ENCODE measurements at regions not wholly inside any gene's neighbourhood (a gene's known extent, or its start where the extent isn't known, plus 50 kb on each side); places are given as distances from the start of the nearest gene placed in this dataset.

- no peak for TF ChIP-seq ZNF462 (CRISPR knock-in tag; IDR thresholded peaks at IDR 0.05)
- no peak for TF ChIP-seq ZNF114 (CRISPR knock-in tag; IDR thresholded peaks at IDR 0.05)
Measured at GRCh38 chr1:47638240-47638639, 200.4 kb downstream of the FOXD2 start (continued).

- no peaks in the 10 kb centered on the region for H4K20me1 ChIP-seq (replicated peaks; ENCODE audit: insufficient read depth)
- no peaks in the 10 kb centered on the region for H3K36me3 ChIP-seq (ENCODE audit: insufficient read depth)
- H3K27ac ChIP-seq (ENCODE audit: low read depth): no peak overlapping the region
- no peaks in the 10 kb centered on the region for H3K79me2 ChIP-seq (replicated peaks; ENCODE audit: insufficient read depth)
- Mint-ChIP-seq H3K9me3 (no peaks in the 10 kb centered on the region), H3K4me1 (no peaks in the 10 kb centered on the region), H3K27ac (no peak overlapping the region), H3K36me3 (ENCODE audit: low read depth) (no peaks in the 10 kb centered on the region), H3K27me3 (ENCODE audit: insufficient read depth, low read depth, poor library complexity) (peaks cover 4% of the 10 kb centered on the region), H3K4me3 (no peak overlapping the region)
- H3K9me2 ChIP-seq (ENCODE audit: insufficient read depth): no peaks in the 10 kb centered on the region
- no peak for DNase-seq (ENCODE audit: low spot score)
- no peaks in the 10 kb centered on the region for H3F3A ChIP-seq (replicated peaks; ENCODE audit: low read depth)
- no peaks in the 10 kb centered on the region for H3K4me1 ChIP-seq (ENCODE audit: insufficient read depth)
- no peaks in the 10 kb centered on the region for H3K27me3 ChIP-seq (ENCODE audit: insufficient read depth)
- no peak for ATAC-seq
- no peak overlapping the region for H3K4me2 ChIP-seq
- H3K4me3 ChIP-seq: no peak overlapping the region
- H2AFZ ChIP-seq: no peak overlapping the region
- TF ChIP-seq ZNF331 (CRISPR knock-in tag; IDR thresholded peaks at IDR 0.05; ENCODE audit: low read depth) (no peak), ETS1 (IDR thresholded peaks at IDR 0.05) (no peak), REST (IDR thresholded peaks at IDR 0.05; ENCODE audit: unreplicated experiment) (no peak), JUNB (IDR thresholded peaks at IDR 0.05; ENCODE audit: unreplicated experiment) (no peak), CREB1 (CRISPR knock-in tag; IDR thresholded peaks at IDR 0.05; ENCODE audit: low read depth) (no peak), EZH2phosphoT487 (IDR thresholded peaks at IDR 0.05; ENCODE audit: unreplicated experiment) (no peak), POLR2AphosphoS5 (IDR thresholded peaks at IDR 0.05; ENCODE audit: low read depth) (no peak), STAT1 (IDR thresholded peaks at IDR 0.05; ENCODE audit: unreplicated experiment) (no peak)
Measured at GRCh38 chr1:47638713-47639112, 200.9 kb downstream of the FOXD2 start.
